DND-41 (cell line): ENCODE measurements at regions not wholly inside any gene's neighbourhood (a gene's known extent, or its start where the extent isn't known, plus 50 kb on each side); places are given as distances from the start of the nearest gene placed in this dataset.

Experiments used
- ATAC-seq: fragments of 200-7000 bp; cut with Tn5 transposase; 3 replicates; pipeline ENCODE4 v1.9.1; 2021; ENCODE audit warnings: low read depth; ENCODE audit not compliant: insufficient read depth
- DNase-seq: peaks from one replicate; pipeline ENCODE4 v3.0.0-alpha.2; 2020
- H2AFZ ChIP-seq: 2 replicates; pipeline ENCODE4 v1.6.0; 2012; ENCODE audit warnings: low read depth, low read length
- H3K27ac ChIP-seq: 2 replicates; pipeline ENCODE4 v1.5.1; 2012; ENCODE audit warnings: low read length, inconsistent platforms
- H3K27me3 ChIP-seq: fragments of 200-600 bp; sonication (generic); 2 replicates; pipeline ENCODE4 v1.6.0; 2012; ENCODE audit warnings: low read length, mild to moderate bottlenecking, inconsistent platforms; ENCODE audit not compliant: insufficient read depth, poor library complexity
- H3K36me3 ChIP-seq: 2 replicates; pipeline ENCODE4 v1.5.1; 2012; ENCODE audit warnings: low read length, inconsistent platforms; ENCODE audit not compliant: insufficient read depth
- H3K4me1 ChIP-seq: 2 replicates; pipeline ENCODE4 v1.5.1; 2012; ENCODE audit warnings: mild to moderate bottlenecking, low read length; ENCODE audit not compliant: insufficient read depth
- H3K4me2 ChIP-seq: 2 replicates; pipeline ENCODE4 v1.6.0; 2012; ENCODE audit warnings: mild to moderate bottlenecking, moderate library complexity, low read length, inconsistent platforms; ENCODE audit not compliant: insufficient read depth
- H3K4me3 ChIP-seq, 2 experiments: fragments of 200-600 bp in 1 of 2; shearing (Covaris generic) in 1 of 2; 2 replicates each; pipeline ENCODE4 v1.5.1; 2012 to 2016; ENCODE audit warnings: inconsistent platforms in 2 of 2, low read length in 2 of 2, mild to moderate bottlenecking in 2 of 2, low read depth in 1 of 2, moderate library complexity in 1 of 2
- H3K79me2 ChIP-seq: 2 replicates; pipeline ENCODE4 v1.6.0; 2012; ENCODE audit warnings: low read length, inconsistent platforms; ENCODE audit not compliant: insufficient read depth
- H3K9ac ChIP-seq: 2 replicates; pipeline ENCODE4 v1.6.0; 2012; ENCODE audit warnings: low read depth, mild to moderate bottlenecking, inconsistent platforms, low read length, moderate library complexity
- H3K9me3 ChIP-seq: 2 replicates; pipeline ENCODE4 v1.5.1; 2012; ENCODE audit warnings: low read length, moderate library complexity, mild to moderate bottlenecking, inconsistent platforms; ENCODE audit not compliant: insufficient read depth, severe bottlenecking
- H4K20me1 ChIP-seq: 2 replicates; pipeline ENCODE4 v1.6.0; 2012; ENCODE audit warnings: low read length; ENCODE audit not compliant: insufficient read depth
- CTCF ChIP-seq: IDR thresholded peaks from 2 replicates; pipeline ENCODE4 v1.5.1; 2012; ENCODE audit warnings: borderline replicate concordance, low read length, moderate library complexity, mild to moderate bottlenecking; ENCODE audit not compliant: poor library complexity, severe bottlenecking; ENCODE audit errors: extremely low read depth
- EZH2 ChIP-seq: IDR thresholded peaks from 3 replicates; pipeline ENCODE4 v1.6.1; 2012; ENCODE audit warnings: borderline replicate concordance, low read depth, mild to moderate bottlenecking, moderate library complexity, low read length, inconsistent platforms; ENCODE audit not compliant: severe bottlenecking

DNA sequence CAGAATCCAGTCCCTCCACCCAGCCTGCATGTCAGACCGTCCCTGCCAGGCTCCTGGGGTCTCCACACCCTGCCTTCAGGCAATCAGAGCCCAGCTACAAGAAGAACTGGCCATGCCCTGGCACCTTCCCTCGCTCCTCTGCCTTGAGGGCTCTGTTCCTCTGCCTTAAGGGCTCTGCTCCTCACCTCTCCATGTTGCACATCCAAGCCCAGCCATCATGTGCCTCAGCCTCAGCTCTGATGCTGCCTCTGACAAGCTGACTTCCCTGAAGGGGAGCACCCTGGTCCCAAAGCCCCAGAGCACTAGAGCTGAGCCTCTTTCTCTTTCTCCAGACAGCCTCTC, 50.3 kb upstream of the ANTXRL start:
- Histone ChIP-seq H3K4me1 (no peaks in the 10 kb centered on the region), H3K36me3 (peaks cover 46% of the 10 kb centered on the region), H3K9ac (no peak overlapping the region), H3K4me2 (no peak overlapping the region), H3K27me3 (no peaks in the 10 kb centered on the region), H3K79me2 (no peaks in the 10 kb centered on the region; the same call in 1 of the 2 replicates), H2AFZ (no peak overlapping the region), H4K20me1 (peaks cover 3% of the 10 kb centered on the region; the same call in 1 of the 2 replicates), H3K4me3 (no peak overlapping the region), H3K27ac (no peak overlapping the region; the same call in 1 of the 2 replicates), H3K9me3 (no peaks in the 10 kb centered on the region)
- no peak for ATAC-seq
- no peak for DNase-seq
- TF ChIP-seq CTCF: no peak

DNA sequence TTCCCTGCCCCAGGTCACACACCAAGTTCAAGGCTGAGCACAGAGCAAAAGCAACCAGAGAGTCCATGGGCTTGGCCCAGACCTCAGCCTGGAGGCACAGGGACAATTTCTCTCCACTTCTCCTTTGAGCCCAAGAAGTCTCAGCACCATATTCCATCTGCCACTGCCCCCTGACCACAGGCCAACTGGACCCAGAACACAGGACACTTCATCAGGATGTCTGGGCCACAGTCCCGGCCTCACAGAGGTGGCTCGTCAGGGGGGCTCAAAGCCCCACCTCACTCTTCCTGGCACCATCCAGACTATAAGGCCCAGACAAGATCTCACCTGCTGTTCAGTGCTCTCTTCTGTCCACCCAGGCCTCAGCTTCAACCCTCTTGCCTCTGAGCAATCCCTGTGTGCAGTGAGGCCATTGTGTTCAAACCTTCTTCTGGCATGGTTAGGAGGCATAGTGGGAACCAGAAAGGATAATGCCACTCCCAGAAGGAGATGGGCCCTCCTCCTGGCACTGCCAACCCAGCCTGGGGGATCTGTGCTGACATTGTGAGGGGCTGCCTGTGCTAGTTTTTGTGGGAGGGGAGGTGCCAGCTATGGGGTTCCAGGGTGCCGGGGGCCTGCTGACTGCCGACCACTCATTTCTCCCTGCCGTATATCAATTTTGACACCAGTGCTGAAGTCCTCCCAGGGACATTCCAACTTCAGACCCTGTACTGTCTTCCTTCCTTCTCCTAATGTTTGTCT, 49.7 kb upstream of the ANTXRL start:
- ATAC-seq (no peak), DNase-seq (no peak)
- Histone ChIP-seq H3K27me3 (no peaks in the 10 kb centered on the region), H3K9me3 (peaks cover 4% of the 10 kb centered on the region), H3K4me2 (no peak overlapping the region), H3K9ac (no peak overlapping the region), H3K79me2 (no peaks in the 10 kb centered on the region; the same call in 1 of the 2 replicates), H4K20me1 (peaks cover 3% of the 10 kb centered on the region; the same call in 1 of the 2 replicates), H3K4me1 (no peaks in the 10 kb centered on the region), H3K36me3 (peaks cover 49% of the 10 kb centered on the region), H3K4me3 (no peak overlapping the region), H2AFZ (no peak overlapping the region), H3K27ac (no peak overlapping the region; the same call in 1 of the 2 replicates)
- TF ChIP-seq EZH2 (no peak), CTCF (no peak)
